CD4-positive, alpha-beta T cell (primary cell): ENCODE measurements at regions not wholly inside any gene's neighbourhood (a gene's known extent, or its start where the extent isn't known, plus 50 kb on each side); places are given as distances from the start of the nearest gene placed in this dataset.

Experiments used
- ATAC-seq: fragments of 200-7000 bp; cut with Tn5 transposase; one replicate; pipeline ENCODE4 v1.10.0; 2022; ENCODE audit warnings: mild to moderate bottlenecking; ENCODE audit not compliant: poor library complexity
- CTCF ChIA-PET: fragments of 350-600 bp; sonication (Branson Sonifier 250); formaldehyde crosslinking; loops from one replicate; lab custom pipeline; 2021; ENCODE audit warnings: antibody characterized with exemption, inconsistent platforms; lab: Charles Lee
- POLR2A ChIA-PET: fragments of 350-600 bp; sonication (Branson Sonifier 250); formaldehyde crosslinking; loops from one replicate; lab custom pipeline; 2021; ENCODE audit warnings: antibody characterized with exemption, inconsistent platforms; lab: Charles Lee
- DNase-seq, 14 experiments: peaks; one replicate each; pipeline ENCODE4 v3.0.0-alpha.2; 2013 to 2020; ENCODE audit warnings: mixed read lengths in 2 of 14
- H3K27ac ChIP-seq, 2 donors: one replicate each; pipeline versions ENCODE4 v1.5.1 to v1.7.0; 2013; ENCODE audit warnings: low read length in 2 of 2, low read depth in 1 of 2, mild to moderate bottlenecking in 1 of 2
- H3K27me3 ChIP-seq, 2 experiments: 1 replicate in 1 of 2; 2 replicates in 1 of 2; pipeline versions ENCODE4 v1.6.1 to v1.7.0; 2013; ENCODE audit warnings: low read length in 2 of 2, control low read depth in 1 of 2, mild to moderate bottlenecking in 1 of 2, moderate library complexity in 1 of 2; ENCODE audit not compliant: insufficient read depth in 2 of 2, control insufficient read depth in 1 of 2
- H3K36me3 ChIP-seq: one replicate; pipeline ENCODE4 v1.6.1; 2013; ENCODE audit warnings: low read length, control low read depth; ENCODE audit not compliant: insufficient read depth
- H3K4me1 ChIP-seq: one replicate; pipeline ENCODE4 v1.6.1; 2013; ENCODE audit warnings: low read length, control low read depth; ENCODE audit not compliant: insufficient read depth
- H3K4me3 ChIP-seq: one replicate; pipeline ENCODE4 v1.5.1; 2013; ENCODE audit warnings: mild to moderate bottlenecking, low read length, moderate library complexity
- H3K9me3 ChIP-seq, 2 experiments: 1 replicate in 1 of 2; 2 replicates in 1 of 2; pipeline versions ENCODE4 v1.6.1 to v1.7.0; 2013; ENCODE audit warnings: low read length in 2 of 2, mild to moderate bottlenecking in 2 of 2, control low read depth in 1 of 2, moderate library complexity in 1 of 2; ENCODE audit not compliant: control insufficient read depth in 1 of 2, insufficient read depth in 1 of 2
- H3K27ac Mint-ChIP-seq: one replicate; pipeline ENCODE4 v1.8.0; 2020; ENCODE audit warnings: mixed read lengths
- H3K27me3 Mint-ChIP-seq: one replicate; pipeline ENCODE4 v1.8.0; 2021; ENCODE audit warnings: mixed read lengths
- H3K36me3 Mint-ChIP-seq: one replicate; pipeline ENCODE4 v1.8.0; 2021; ENCODE audit warnings: low read depth, mixed read lengths
- H3K4me1 Mint-ChIP-seq: one replicate; pipeline ENCODE4 v1.8.0; 2021; ENCODE audit warnings: low read depth, mixed read lengths
- H3K4me3 Mint-ChIP-seq: one replicate; pipeline ENCODE4 v1.8.0; 2020; ENCODE audit warnings: mild to moderate bottlenecking, mixed read lengths
- H3K9me3 Mint-ChIP-seq: one replicate; pipeline ENCODE4 v1.8.0; 2020; ENCODE audit warnings: mixed read lengths
- intact Hi-C, 2 experiments: fragments of 100-400 bp; cut with DNase I in 1 of 2; cut with micrococcal nuclease in 1 of 2; formaldehyde crosslinking; loops; one replicate each; pipeline versions ENCODE4 v1.15.1 to v1.9.0; 2023 to 2025; cut with DNase I, micrococcal nuclease
- TF ChIP-seq, protein P1 (sequence below): fragments of 200-600 bp; IDR thresholded peaks from one replicate; pipeline ENCODE4 v1.8.0; 2022; ENCODE audit warnings: antibody characterized with exemption, mild to moderate bottlenecking

DNA sequence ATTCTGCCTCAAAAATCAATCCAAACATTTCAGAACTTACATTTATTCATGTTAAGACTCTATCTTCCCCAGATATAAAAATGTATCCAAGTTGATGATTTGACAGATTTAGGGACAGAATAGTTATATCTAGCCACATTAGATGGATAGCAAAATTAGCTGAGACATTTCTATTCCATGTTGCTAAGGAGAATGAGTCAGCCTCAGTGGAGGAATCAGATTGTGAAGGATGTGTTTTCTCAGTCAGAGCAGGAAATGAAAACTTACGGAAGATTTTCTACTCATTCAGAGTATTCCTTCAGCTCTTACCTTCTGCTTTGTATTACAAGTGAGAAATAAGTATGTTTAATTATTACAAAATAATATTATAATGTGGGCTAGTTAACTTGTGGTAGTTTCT lies 556.3 kb upstream of the ANO3 start:
- Histone ChIP-seq H3K9me3 (no peaks in the 10 kb centered on the region), H3K4me1 (no peaks in the 10 kb centered on the region), H3K4me3 (no peak overlapping the region), H3K36me3 (no peaks in the 10 kb centered on the region), H3K27me3 (no peaks in the 10 kb centered on the region), H3K27ac (no peak overlapping the region)
- Mint-ChIP-seq H3K27me3 (no peaks in the 10 kb centered on the region), H3K4me1 (no peaks in the 10 kb centered on the region), H3K4me3 (no peak overlapping the region), H3K9me3 (peaks cover 13% of the 10 kb centered on the region), H3K36me3 (no peaks in the 10 kb centered on the region), H3K27ac (no peak overlapping the region)
- no peak for ATAC-seq
- ChIA-PET POLR2A (no interaction called here), CTCF (no interaction called here)
- intact Hi-C loops, result no loop called here
- TF ChIP-seq, protein P1, sequence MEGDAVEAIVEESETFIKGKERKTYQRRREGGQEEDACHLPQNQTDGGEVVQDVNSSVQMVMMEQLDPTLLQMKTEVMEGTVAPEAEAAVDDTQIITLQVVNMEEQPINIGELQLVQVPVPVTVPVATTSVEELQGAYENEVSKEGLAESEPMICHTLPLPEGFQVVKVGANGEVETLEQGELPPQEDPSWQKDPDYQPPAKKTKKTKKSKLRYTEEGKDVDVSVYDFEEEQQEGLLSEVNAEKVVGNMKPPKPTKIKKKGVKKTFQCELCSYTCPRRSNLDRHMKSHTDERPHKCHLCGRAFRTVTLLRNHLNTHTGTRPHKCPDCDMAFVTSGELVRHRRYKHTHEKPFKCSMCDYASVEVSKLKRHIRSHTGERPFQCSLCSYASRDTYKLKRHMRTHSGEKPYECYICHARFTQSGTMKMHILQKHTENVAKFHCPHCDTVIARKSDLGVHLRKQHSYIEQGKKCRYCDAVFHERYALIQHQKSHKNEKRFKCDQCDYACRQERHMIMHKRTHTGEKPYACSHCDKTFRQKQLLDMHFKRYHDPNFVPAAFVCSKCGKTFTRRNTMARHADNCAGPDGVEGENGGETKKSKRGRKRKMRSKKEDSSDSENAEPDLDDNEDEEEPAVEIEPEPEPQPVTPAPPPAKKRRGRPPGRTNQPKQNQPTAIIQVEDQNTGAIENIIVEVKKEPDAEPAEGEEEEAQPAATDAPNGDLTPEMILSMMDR, result no peak
- no peak for DNase-seq

DNA sequence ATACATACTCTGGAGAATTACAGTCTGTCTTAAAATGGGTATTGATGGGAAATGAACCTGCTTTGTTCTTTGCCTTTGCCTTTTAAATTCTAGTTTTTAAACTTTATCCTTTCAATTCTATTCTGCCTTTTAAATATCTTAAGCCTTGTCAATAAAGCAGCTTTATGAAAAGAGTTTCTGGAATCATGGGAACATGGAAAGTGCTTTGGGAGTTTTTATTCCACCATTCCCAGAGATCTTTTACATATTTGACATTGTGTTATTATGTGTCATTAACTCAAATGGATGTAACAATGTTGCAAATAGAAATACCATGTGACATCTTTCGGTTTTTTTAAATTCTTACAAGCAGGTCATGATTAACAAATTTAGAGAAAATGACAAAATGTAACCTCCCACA lies 555.7 kb upstream of the ANO3 start:
- ChIA-PET POLR2A (no interaction called here), CTCF (no interaction called here)
- DNase-seq (no peak), ATAC-seq (no peak)
- TF ChIP-seq, protein P1, result no peak
- Mint-ChIP-seq H3K27me3 (no peaks in the 10 kb centered on the region), H3K27ac (no peak overlapping the region), H3K4me1 (no peaks in the 10 kb centered on the region), H3K9me3 (peaks cover 10% of the 10 kb centered on the region), H3K36me3 (no peaks in the 10 kb centered on the region), H3K4me3 (no peak overlapping the region)
- Histone ChIP-seq H3K27me3 (no peaks in the 10 kb centered on the region), H3K9me3 (no peaks in the 10 kb centered on the region), H3K36me3 (no peaks in the 10 kb centered on the region), H3K4me1 (no peaks in the 10 kb centered on the region), H3K4me3 (no peak overlapping the region), H3K27ac (no peak overlapping the region)
- intact Hi-C loops, result no loop called here

DNA sequence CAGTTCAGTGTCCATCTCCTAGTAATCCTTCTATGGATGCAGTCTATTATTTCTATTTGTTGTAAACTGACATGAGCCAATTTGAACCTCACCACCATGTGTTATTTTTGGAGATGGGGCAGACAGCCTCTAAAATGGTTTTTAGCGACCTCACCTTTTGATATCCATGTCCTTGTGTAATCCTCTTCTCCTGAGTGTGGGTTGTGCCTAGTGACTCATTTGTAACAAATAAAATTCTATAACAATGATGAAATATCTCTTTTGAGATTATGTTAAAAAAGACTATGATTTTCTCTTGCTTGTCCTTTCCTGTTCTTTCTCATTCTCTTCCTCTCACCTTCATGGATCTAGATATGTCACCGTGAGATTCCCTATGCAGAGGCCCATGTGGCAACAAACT lies 554.6 kb upstream of the ANO3 start:
- H3K36me3 ChIP-seq, result no peaks in the 10 kb centered on the region
- no peak overlapping the region for H3K4me3 ChIP-seq
- intact Hi-C loops, result no loop called here
- DNase-seq, result no peak
- no peaks in the 10 kb centered on the region for H3K9me3 ChIP-seq
- ATAC-seq, result no peak
- TF ChIP-seq, protein P1, result no peak
- Mint-ChIP-seq H3K36me3 (no peaks in the 10 kb centered on the region), H3K9me3 (peaks cover 12% of the 10 kb centered on the region), H3K27me3 (no peaks in the 10 kb centered on the region), H3K27ac (no peak overlapping the region), H3K4me3 (no peak overlapping the region), H3K4me1 (no peaks in the 10 kb centered on the region)
- no peaks in the 10 kb centered on the region for H3K27me3 ChIP-seq
- no peak overlapping the region for H3K27ac ChIP-seq
- POLR2A ChIA-PET, result no interaction called here
- CTCF ChIA-PET, result no interaction called here
- H3K4me1 ChIP-seq, result no peaks in the 10 kb centered on the region
